ENCODE measurements at regions not wholly inside any gene's neighbourhood (a gene's known extent, or its start where the extent isn't known, plus 50 kb on each side); places are given as distances from the start of the nearest gene placed in this dataset.
"Not testable (repeated sequence)": the region's sequence is repeated elsewhere in the genome, so short reads cannot be mapped to it uniquely, and the experiment has no call there.

DNA sequence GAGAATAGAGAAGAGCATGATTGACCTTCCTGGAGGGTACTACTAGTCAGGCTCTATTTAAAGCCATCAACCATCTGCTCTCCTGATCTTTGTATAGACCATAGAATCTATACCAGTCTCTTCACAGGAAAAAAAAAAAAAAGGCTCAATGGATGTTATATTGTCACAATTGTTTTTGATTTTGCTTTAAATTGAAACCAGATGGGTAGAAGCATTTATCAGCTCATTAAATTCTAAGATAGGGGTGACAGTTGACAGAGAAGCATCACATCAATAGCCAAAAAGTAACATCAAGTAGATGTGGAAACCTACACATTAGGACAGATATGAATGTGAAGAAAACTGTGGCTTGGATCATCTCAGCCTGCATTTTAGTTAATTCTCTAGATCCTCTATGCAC is 558.9 kb upstream of the MBL2 start:
- peaks cover 10% of the 10 kb centered on the region for H3K9me3 Mint-ChIP-seq (ENCODE audit: unreplicated experiment)
- no peaks in the 10 kb centered on the region for H3K36me3 Mint-ChIP-seq (ENCODE audit: unreplicated experiment)
- DNase-seq (ENCODE audit: extremely low spot score, unreplicated experiment), result no peak
- H3K4me1 Mint-ChIP-seq (ENCODE audit: unreplicated experiment), result peaks cover 3% of the 10 kb centered on the region
- H3K4me3 Mint-ChIP-seq (ENCODE audit: unreplicated experiment), result no peak overlapping the region
- no peaks in the 10 kb centered on the region for H3K27me3 Mint-ChIP-seq (ENCODE audit: unreplicated experiment)
- TF ChIP-seq, protein P1, sequence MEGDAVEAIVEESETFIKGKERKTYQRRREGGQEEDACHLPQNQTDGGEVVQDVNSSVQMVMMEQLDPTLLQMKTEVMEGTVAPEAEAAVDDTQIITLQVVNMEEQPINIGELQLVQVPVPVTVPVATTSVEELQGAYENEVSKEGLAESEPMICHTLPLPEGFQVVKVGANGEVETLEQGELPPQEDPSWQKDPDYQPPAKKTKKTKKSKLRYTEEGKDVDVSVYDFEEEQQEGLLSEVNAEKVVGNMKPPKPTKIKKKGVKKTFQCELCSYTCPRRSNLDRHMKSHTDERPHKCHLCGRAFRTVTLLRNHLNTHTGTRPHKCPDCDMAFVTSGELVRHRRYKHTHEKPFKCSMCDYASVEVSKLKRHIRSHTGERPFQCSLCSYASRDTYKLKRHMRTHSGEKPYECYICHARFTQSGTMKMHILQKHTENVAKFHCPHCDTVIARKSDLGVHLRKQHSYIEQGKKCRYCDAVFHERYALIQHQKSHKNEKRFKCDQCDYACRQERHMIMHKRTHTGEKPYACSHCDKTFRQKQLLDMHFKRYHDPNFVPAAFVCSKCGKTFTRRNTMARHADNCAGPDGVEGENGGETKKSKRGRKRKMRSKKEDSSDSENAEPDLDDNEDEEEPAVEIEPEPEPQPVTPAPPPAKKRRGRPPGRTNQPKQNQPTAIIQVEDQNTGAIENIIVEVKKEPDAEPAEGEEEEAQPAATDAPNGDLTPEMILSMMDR (IDR thresholded peaks at IDR 0.05), result no peak
- H3K27ac Mint-ChIP-seq (ENCODE audit: unreplicated experiment), result no peak overlapping the region

DNA sequence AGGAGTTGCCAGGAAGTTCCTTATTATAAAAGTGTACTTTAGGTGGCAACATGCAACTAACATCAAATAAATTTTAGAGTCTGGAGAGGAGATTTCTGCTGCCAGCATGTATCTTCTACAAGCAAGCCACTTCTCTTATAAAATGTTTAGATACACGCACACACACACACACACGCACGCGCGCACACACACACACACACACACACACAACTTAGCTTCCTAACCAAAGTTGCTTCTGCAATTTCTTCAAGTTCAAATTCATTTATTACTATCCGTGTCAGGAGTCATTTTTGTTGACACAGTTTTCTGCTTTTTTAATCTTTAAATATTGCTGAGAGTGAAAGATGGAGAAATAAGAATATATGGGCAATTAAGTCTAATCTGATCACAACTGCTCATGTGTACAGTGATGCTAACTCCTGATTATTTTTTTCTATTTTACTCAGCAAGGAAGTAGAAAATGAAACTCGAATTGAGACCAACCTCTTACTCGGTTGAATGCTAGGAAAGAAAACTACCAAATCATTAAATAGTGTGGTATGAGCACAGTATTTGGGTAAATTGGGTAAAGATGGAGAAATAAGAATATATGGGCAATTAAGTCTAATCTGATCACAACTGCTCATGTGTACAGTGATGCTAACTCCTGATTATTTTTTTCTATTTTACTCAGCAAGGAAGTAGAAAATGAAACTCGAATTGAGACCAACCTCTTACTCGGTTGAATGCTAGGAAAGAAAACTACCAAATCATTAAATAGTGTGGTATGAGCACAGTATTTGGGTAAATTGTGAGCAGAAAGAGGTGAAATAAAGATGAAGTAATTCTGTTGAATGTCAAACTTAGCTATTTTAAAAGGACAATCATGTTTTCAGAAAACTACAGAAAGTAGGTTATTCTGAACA is 554.1 kb upstream of the MBL2 start:
- H3K9me3 Mint-ChIP-seq (ENCODE audit: unreplicated experiment); DNase-seq (ENCODE audit: extremely low spot score, unreplicated experiment); H3K4me1 Mint-ChIP-seq (ENCODE audit: unreplicated experiment); H3K27ac Mint-ChIP-seq (ENCODE audit: unreplicated experiment); H3K27me3 Mint-ChIP-seq (ENCODE audit: unreplicated experiment); H3K36me3 Mint-ChIP-seq (ENCODE audit: unreplicated experiment); H3K4me3 Mint-ChIP-seq (ENCODE audit: unreplicated experiment): not testable (repeated sequence)

DNA sequence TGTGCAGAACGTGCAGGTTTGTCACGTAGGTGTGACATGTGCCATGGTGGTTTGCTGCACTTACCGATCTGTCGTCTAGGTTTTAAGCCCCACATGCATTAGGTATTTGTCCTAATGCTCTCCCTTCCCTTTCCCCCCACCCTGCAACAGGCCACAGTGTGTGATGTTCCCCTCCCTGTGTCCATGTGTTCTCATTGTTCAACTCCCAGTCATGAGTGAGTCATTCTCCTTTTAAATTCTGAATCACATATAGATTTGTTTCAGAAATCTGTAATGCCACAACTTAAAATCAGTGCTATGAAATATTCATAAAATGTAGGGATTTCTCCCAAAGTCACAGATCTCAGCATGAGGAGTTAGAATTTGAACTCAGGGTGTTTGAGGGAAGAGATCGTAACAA is 552.5 kb upstream of the MBL2 start:
- H3K36me3 Mint-ChIP-seq (ENCODE audit: unreplicated experiment), result no peaks in the 10 kb centered on the region
- H3K27me3 Mint-ChIP-seq (ENCODE audit: unreplicated experiment), result no peaks in the 10 kb centered on the region
- no peaks in the 10 kb centered on the region for H3K9me3 Mint-ChIP-seq (ENCODE audit: unreplicated experiment)
- peaks cover 8% of the 10 kb centered on the region for H3K4me1 Mint-ChIP-seq (ENCODE audit: unreplicated experiment)
- DNase-seq (ENCODE audit: extremely low spot score, unreplicated experiment), result no peak
- H3K27ac Mint-ChIP-seq (ENCODE audit: unreplicated experiment), result no peak overlapping the region
- TF ChIP-seq, protein P1 (IDR thresholded peaks at IDR 0.05), result no peak
- H3K4me3 Mint-ChIP-seq (ENCODE audit: unreplicated experiment), result no peak overlapping the region

DNA sequence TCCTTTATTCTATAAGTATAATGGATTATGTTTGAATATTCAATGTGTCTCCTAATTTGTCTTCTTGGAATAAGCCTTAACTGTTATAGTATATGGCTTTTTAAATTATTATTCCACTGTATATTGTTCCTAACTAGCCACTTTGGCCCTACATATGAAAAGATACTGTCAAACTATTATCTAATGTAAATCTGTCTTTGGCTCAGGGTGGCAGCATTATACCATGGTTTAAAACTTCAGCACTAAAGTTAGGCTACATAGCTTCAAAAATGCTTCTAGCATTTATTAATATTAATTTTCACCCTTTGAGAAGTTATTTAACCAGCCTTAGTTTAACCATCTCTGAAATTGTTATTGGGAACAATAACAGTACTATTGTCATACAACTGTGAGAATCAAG is 543.1 kb upstream of the MBL2 start:
- TF ChIP-seq, protein P1 (IDR thresholded peaks at IDR 0.05), result peak; percentile 56
- no peaks in the 10 kb centered on the region for H3K27me3 Mint-ChIP-seq (ENCODE audit: unreplicated experiment)
- no peak overlapping the region for H3K27ac Mint-ChIP-seq (ENCODE audit: unreplicated experiment)
- no peaks in the 10 kb centered on the region for H3K9me3 Mint-ChIP-seq (ENCODE audit: unreplicated experiment)
- no peaks in the 10 kb centered on the region for H3K36me3 Mint-ChIP-seq (ENCODE audit: unreplicated experiment)
- no peak for DNase-seq (ENCODE audit: extremely low spot score, unreplicated experiment)
- H3K4me1 Mint-ChIP-seq (ENCODE audit: unreplicated experiment), result peaks cover 27% of the 10 kb centered on the region
- no peak overlapping the region for H3K4me3 Mint-ChIP-seq (ENCODE audit: unreplicated experiment)

DNA sequence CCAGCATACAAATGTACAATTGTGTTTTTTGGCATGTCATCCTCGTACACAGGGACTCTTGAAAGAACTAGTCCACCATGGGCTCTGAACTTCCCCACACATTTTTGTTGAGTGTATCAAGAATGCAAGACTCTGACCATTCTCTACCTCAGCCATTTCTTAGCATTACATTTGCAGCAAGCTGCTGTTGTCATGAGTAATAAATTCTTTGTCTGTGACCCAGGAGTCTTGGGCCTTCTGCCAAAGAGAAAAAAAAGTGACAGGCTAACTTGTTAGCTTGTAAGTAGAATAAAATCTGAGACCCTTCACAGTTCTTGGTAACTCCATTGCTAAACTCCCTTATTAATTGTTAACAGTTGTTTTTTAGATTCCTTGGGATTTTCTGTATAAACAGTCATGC is 542.3 kb upstream of the MBL2 start:
- Mint-ChIP-seq H3K9me3 (ENCODE audit: unreplicated experiment) (no peaks in the 10 kb centered on the region), H3K36me3 (ENCODE audit: unreplicated experiment) (no peaks in the 10 kb centered on the region), H3K27ac (ENCODE audit: unreplicated experiment) (peak overlapping the region; percentile 1), H3K4me1 (ENCODE audit: unreplicated experiment) (peaks cover 27% of the 10 kb centered on the region), H3K4me3 (ENCODE audit: unreplicated experiment) (no peak overlapping the region), H3K27me3 (ENCODE audit: unreplicated experiment) (no peaks in the 10 kb centered on the region)
- no peak for DNase-seq (ENCODE audit: extremely low spot score, unreplicated experiment)
- TF ChIP-seq, protein P1 (IDR thresholded peaks at IDR 0.05), result no peak
